GM18502 (cell line): ENCODE measurements at regions not wholly inside any gene's neighbourhood (a gene's known extent, or its start where the extent isn't known, plus 50 kb on each side); places are given as distances from the start of the nearest gene placed in this dataset.
"Not testable (repeated sequence)": the region's sequence is repeated elsewhere in the genome, so short reads cannot be mapped to it uniquely, and the experiment has no call there.

Experiments used
- ATAC-seq: cut with Tn5 transposase; IDR thresholded peaks from one replicate; pipeline ENCODE4 v1.9.1; 2021; ENCODE audit warnings: mild to moderate bottlenecking; ENCODE audit not compliant: unreplicated experiment, poor library complexity

DNA sequence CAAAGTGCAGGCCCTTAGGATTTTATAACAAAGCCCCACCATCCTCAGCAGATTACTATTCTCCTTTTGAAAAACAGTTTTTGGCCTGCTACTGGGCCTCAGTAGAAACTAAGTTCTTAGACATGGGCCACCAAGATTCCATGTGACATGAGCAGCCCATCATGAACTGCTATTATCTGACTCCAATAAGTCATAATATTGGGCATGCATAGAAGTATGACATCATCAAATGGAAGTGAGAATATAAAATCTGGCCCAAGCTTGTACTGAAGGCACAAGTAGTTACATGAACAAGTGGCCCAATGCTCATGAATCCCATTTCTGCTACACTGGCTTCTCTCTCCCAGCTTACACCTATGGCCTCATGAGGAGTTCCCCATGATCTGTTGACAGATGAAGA is 404.8 kb downstream of the EPHA5 start:
- ATAC-seq: no peak

DNA sequence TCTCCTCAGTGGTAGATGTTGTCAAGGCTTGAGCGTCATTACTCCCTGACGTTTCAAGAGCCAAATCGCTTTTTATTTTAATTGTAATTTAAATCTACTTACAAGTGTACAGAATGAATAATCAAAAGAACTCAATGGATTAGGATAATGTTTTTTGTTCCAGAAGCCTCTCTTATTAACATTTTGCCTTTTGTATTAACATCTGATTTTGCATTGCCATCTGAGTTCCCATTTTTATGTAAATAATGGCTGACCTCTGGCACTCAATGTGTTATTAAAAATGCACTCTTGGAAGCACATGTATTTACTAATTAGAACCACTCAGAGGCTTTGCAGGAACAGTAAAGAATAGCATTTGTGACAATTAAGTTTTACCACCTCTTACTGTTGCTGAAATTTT is 411.0 kb downstream of the EPHA5 start:
- ATAC-seq: no peak

DNA sequence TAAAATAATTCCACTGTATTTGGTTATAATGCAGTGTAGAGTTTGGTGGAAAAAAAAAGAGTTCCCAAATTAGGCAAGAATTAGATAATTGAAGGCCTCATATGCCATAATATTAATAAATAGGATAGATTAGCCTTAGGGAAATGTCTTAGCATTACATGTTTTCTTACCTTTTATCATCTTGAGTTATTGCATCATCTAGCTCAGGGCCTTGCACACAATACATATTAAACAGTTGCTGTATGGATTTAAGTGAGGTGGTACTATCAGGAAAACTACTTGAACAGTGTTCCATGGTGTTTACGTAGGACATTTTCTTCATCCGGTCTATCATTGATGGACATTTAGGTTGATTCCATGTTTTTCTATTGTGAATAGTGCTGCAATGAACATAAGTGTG is 419.4 kb downstream of the EPHA5 start:
- ATAC-seq: no peak

DNA sequence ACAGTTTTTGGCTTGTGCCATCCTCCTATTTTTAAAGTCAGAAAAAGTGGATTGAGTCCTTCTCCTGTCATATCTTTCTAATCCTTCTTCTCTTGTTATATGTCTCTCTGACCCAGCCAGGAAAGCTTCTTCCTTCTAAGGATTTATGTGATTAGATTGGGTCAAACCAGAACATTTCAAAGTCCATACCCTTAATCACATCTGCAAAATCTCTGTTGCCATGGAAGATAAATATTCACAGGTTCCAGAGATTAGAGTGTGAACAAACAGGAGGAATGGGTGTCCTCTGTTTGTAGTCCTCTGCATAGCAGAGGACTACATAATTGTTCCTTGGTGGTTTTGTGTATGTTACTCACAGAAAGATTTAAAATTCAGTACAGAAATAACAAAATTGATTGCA is 421.2 kb downstream of the EPHA5 start:
- ATAC-seq: no peak

DNA sequence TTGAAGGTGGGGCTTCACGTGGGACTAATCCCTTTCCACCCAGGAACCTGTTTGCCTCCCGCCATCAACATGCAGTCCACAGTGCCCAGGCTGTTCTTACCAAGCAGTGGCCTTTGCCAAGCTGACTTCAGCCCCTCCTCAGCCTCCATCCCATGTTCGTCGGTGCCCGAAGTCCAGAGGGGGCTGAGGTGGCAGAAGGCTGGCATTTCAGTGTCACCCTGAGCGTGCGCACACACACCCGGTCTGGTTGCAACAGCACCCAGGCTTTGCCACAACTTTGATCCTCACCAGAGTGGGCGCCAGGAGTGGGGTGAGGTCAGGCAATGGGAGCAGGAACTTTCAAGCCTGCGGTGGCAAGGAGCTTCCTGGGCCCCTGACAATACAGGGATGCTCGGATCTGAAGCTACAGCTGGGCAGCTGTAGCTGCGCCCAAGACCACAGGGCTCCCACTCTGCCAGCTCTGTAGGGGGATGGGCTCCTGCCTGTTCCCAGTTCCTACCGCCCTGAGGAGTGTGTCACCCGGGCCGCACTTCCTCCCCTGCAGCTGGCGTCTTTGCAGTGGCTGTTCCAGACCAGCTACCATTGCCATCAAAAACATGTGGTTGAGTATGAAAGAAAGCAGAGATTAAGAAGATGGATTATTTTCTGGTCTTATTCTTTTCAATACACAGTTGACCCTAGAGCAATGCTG is 428.0 kb downstream of the EPHA5 start:
- ATAC-seq: no peak

DNA sequence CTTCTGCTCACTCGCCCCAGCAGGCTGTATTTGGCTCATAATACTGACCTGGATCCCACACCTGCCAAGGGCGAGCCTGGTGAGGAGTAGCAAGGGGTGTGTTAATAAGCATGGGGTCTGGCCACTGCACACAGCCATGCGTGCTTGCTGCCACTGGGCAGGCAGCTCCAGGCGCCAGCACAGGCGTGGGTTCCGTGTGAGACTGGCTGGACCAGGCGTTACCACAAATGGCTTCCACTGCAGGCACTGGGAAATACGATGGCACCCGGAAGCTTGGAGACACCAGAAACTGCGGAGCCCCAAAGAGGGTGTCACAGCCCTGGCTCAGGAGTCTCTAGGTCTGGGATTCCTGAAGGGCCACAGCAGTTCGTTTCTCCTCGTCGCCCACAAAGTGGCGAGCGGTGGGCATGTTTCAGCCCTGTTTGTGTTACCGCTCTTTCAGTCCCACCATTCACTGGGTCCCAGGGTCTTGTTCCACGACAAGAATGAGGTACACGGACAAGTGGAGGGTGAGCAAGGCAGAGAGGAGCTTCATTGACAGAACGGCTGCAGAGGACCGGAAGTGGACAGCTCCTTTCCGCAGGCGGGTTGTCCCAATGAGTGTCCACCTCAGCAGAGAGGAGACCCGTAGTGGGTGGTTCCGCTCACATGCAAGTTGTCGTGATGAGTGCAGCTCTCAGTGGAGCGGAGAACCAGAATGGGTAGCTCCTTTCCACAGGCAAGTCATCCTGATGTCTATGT is 428.9 kb downstream of the EPHA5 start:
- no peak for ATAC-seq

DNA sequence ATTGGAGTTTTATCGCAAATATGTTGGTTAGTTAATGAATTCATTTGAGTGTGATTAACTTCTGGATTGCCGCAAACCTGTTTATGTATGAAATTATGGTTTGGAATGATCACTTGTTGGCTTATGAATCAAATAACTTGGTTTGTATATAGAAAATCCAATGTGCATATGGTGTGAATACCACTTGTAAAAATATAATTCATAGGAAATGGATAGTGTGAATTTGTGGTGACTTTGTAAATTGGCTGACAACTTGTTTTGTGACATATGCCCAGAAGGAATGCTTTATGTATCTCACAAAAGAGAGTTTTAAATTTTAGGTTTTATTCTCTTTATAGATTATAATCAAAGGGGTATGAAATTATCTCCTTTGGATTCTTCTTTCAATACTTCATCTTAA is 436.2 kb downstream of the EPHA5 start:
- ATAC-seq: no peak

DNA sequence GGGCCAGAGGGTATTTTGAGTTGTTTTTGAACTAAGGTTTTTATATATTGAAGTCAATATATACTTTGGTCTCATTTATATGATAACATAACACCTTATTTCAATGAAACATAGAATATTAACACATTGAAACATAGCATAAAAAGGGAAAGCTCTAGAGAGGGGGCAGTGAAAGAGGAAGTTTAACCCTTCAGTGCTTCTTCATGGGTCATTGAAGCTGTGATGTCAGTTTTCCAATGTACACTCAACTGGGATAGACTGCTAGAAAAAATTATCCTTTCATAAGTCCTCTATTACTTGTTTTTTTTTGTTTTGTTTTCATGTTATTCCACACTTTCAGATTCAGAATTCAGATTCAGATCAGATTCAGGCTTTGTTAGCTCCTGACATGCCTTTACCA is 442.7 kb downstream of the EPHA5 start:
- no peak for ATAC-seq

DNA sequence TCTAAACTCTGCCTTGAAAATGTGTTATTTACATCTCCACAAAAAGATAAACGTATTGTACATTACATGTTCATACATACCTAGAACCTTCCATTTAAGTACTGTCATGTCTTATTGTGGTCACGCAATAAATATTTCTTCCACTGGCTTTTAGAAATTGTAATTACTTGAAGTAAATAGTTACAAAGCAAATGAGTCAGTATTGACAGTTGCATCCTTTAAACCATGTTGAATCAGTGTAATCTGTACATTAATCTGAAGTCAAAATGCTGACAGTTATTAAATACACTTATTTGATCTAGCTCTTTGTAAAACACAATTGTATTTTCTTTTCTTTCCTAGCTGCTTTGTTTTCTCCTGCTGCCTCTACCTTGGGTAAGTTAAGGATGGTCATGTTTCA is 446.7 kb downstream of the EPHA5 start:
- no peak for ATAC-seq

DNA sequence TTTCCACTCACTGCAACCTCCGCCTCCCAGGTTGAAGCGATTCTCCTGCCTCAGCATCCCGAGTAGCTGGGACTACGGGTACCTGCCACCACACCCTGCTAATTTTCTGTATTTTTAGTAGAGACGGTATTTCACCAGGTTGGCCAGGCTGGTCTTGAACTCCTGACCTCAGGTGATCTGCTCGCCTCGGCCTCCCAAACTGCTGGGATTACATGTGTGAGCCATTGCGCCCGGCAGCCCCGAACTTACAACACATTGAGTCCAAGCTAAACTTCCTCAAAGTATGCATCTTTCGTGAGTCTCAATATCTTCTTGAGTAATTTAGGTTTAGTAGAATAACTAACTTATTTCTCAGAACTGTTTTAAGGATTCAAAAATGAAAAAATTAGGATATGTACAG is 447.2 kb downstream of the EPHA5 start:
- not testable (repeated sequence) for ATAC-seq

DNA sequence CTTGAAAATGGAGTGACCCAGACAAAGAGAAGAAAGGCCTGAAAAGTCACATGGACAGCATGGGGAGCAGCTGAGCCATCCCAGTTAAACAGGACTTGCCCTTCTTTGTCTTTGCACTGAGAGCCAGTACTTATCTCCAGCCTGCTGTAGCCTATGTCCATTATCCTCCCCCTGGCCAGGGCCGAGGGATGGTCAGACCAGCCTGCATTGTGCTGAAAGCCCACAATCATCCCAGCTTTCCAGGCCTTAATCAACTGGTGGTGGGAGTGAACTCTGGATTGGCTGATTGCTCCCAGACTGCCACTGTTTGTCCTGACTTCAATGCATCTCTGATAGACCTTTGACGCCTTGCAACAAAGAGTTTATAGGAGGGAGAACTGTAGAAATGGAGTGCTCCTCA is 453.1 kb downstream of the EPHA5 start:
- no peak for ATAC-seq

DNA sequence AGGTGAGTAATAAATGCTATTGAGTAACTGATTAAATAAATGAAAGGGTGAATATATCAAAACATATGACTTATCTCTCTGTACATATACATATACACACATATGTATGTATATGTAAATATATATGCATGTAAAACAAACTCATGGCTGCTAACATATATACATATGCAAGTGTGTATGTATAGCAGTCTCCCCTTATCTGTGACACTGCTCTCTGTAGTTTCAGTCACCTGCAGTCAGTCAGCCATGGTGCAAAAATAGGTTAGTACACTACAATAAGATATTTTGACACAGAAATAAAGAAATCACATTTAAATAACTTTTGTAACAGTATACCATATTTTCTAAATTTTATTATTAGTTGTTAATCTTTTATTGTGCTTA is 467.4 kb downstream of the EPHA5 start:
- no peak for ATAC-seq

DNA sequence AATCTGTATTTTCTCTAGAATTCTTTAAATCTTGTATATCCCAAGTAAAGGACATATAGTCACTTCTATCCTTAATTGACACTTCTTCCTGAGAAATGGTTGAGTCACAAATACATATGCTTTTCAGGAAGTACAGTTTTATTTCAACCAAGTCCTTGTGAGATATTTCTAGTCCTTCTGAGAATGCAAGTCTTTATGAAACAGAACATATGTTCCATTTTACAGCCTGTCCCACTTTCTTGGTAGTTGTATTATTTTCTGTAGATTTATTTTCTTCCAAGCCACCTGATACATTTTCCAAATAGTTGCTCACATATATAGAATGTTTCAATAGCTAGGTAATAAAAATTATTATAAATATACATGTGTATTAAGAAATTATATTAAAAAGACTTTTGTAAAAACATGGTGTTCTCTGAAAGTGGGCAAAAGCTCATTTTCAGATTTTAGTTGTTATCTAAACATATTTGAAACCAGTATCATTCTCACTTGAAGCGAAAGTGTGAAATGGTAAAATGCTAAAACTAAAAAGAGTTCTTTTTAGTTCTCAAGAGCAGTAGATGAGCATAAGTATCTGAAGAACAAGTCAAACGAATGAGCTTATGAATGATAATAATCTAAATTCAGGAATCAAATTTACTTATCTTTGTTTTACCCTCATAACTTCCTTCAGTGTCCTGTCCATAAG is 468.0 kb downstream of the EPHA5 start:
- ATAC-seq: no peak

DNA sequence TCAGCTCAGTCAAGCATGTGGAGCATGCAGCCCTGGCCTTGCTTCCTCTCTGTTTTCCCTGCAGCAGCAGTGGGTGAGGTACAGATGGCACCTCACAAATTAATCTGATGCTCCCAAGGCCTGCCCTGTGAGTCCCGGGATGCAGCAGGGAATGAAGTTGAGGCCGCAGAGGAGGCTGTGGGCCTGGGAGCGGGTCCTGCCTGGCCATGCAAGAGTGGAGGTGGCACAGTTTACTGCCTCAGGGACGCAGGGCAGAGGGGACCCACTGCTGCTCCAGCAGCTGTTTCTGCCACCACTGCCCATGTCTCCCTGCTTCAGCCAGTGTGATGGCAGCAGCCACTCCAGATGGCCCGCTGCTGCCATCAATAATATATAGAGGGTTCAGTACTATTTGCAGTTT is 474.6 kb downstream of the EPHA5 start:
- no peak for ATAC-seq

DNA sequence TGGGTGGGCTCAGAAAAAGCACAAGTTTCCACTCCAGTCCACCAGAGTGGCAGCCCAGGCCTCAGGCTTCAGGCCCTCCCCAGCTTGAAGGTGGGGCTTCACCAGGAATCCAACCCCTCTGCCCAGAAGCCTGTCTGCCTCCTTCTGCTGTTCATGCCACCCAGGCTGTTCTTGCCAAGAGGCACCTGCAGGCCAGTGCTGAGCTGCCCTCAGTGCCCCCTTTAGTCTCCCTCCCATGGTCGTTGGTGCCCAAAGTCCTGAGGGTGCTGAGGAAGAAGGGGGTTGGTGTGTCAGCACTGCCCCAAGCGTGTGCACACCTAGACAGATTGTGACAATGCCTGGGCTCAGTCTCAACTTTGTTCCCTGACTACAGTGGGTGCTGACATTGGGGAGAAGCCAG is 475.3 kb downstream of the EPHA5 start:
- no peak for ATAC-seq

DNA sequence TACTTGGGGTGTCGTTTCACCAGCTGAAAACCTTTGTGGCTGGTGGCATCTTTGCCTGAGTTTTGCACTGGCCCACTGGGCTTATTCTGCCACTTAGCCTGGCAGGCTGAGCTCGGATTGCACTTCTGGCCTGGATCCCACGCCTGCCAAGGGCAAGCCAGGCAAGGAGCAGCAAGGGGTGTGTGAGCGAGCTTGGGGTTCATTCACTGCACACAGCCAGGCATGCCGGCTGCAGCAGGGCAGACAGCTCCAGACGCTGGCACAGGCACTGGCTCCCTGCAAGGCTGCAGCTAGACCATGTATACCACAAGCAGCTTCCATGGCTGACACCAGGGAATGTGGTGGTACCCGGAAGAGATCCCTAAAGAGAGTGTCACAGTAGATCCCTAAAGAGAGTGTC is 476.3 kb downstream of the EPHA5 start:
- no peak for ATAC-seq

DNA sequence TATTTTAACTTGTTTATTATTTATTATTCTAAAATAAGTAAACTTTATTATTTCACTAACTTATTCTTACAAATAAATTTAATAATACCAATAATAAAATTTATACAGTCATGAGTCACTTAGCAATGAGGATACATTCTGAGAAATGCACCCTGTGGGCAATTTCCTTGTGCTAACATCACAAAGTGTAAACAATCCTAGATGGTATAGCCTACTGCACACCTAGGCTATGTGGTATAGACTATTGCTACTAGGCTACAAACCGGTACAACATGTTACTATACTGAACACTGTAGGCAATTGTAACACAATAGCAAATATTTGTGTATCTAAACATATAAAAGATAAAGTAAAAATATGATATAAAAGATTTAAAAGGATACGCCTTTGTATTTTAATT is 479.5 kb downstream of the EPHA5 start:
- ATAC-seq: no peak

DNA sequence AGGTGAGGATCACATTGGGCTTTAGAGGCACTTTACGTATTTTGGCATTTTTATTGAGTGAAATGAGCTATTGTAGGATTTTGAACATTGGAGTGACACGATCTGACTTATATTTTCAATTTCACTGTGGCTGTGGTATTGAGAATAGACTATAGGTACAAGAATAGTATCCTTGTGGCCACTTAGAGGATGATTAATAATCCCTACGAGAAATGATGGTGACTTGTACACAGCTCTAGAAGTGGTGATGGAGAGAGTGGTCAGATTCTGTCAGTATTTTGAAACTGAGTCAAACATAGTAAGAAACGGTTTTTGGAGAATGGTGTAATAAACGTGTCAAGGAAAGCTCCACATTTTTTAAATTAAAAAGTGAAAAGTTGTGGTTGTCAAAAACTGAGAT is 494.7 kb downstream of the EPHA5 start:
- no peak for ATAC-seq

DNA sequence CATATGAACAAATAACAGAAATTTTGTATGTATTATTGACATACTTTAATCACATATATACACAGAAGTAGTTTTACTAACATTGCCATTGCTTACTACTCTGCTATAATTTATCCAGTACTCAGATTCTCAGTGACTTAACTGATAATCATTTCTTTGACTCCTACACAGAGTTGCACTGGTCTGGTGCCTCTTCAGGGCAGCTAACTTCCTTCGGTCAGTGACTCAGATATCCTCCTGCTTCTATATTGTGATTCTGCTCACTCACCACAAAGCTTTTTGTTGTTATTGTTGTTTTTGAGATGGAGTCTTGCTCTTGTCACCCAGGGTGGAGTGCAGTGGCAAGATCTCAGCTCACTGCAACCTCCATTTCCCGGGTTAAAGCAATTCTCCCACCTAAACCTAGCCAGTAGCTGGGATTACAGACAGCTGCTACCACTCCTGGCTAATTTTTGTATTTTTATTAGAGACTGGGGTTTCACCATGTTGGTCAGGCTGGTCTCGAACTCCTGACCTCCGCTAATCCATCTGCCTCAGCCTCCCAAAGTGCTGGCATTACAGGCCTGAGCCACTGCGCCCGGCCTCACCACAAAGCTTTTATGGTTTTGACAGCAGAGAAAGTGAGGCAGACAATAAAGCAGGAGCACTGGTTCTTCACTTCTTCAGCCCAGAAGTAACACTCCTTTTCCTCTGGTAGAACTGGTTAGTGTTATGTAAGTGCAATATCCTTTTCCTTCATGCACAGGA is 499.3 kb downstream of the EPHA5 start:
- no peak for ATAC-seq

DNA sequence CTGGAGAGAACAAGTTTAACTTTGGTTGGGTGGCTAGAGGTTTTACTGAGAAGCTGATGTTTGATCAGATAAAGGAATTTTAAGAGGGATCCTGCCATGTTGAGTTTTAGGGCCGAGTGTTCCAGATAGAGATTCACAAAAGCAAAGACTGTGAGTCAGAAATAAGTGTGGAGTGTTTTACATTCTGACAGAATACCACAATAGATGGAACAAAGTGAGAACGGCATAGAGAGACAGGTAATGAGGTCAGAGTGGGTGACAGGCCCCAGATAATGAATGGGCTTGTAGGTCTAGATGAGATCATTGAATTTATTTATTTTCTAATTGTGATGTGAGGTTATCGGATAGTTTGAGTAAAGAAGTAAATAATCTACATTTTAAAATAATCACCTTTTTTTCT is 502.6 kb downstream of the EPHA5 start:
- no peak for ATAC-seq

DNA sequence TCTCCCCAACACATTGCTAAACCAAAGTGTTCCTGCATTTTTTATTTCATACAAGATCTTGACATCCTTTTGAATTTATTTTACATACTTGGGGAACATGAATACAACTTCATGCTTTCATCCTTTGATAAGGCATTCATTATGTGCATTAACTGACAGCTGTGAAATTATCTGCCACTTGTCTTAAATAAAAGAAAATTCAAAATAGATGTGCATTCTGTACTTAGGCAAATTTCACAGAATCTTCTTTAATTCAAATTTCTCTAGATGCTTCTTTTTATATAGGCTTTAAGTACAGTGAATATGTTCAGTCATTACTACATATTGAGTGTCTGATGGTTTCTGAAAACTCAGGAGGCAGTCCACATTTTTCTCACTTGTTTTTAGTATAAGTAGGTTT is 518.1 kb downstream of the EPHA5 start:
- ATAC-seq: no peak
